Right atrium auricular region (tissue), 2 donors: ENCODE measurements at regions not wholly inside any gene's neighbourhood (a gene's known extent, or its start where the extent isn't known, plus 50 kb on each side); places are given as distances from the start of the nearest gene placed in this dataset.
"Not testable (repeated sequence)": the region's sequence is repeated elsewhere in the genome, so short reads cannot be mapped to it uniquely, and the experiment has no call there.

Experiments
- DNase-seq: peaks from one replicate; pipeline ENCODE4 v3.0.0-alpha.2; 2019; ENCODE audit warnings: low spot score
- H3K27ac ChIP-seq, 2 donors: fragments of 200-600 bp; sonication (generic); 1 replicate in 1 of 2; 2 replicates in 1 of 2; pipeline ENCODE4 v1.5.1; 2016 to 2019
- H3K27me3 ChIP-seq, 2 donors: fragments of 200-600 bp; sonication (generic); one replicate each; pipeline versions ENCODE4 v1.5.1 to v1.6.0; 2017 to 2019
- H3K36me3 ChIP-seq: fragments of 200-600 bp; sonication (generic); one replicate; pipeline ENCODE4 v1.5.1; 2016
- H3K4me1 ChIP-seq, 2 donors: fragments of 200-600 bp; sonication (generic); one replicate each; pipeline versions ENCODE4 v1.5.1 to v1.6.0; 2017 to 2019
- H3K4me3 ChIP-seq, 2 donors: fragments of 200-600 bp; sonication (generic); 1 replicate in 1 of 2; 2 replicates in 1 of 2; pipeline ENCODE4 v1.5.1; 2017 to 2019; ENCODE audit warnings: mild to moderate bottlenecking in 1 of 2, moderate library complexity in 1 of 2
- H3K9me3 ChIP-seq, 2 donors: fragments of 200-600 bp; sonication (generic); one replicate each; pipeline ENCODE4 v1.5.1; 2019
- TF ChIP-seq, protein P1 (sequence below), 2 donors: fragments of 200-600 bp; sonication (generic); IDR thresholded peaks; one replicate each; pipeline ENCODE4 v1.5.1; 2019; ENCODE audit warnings: antibody characterized with exemption in 2 of 2

DNA sequence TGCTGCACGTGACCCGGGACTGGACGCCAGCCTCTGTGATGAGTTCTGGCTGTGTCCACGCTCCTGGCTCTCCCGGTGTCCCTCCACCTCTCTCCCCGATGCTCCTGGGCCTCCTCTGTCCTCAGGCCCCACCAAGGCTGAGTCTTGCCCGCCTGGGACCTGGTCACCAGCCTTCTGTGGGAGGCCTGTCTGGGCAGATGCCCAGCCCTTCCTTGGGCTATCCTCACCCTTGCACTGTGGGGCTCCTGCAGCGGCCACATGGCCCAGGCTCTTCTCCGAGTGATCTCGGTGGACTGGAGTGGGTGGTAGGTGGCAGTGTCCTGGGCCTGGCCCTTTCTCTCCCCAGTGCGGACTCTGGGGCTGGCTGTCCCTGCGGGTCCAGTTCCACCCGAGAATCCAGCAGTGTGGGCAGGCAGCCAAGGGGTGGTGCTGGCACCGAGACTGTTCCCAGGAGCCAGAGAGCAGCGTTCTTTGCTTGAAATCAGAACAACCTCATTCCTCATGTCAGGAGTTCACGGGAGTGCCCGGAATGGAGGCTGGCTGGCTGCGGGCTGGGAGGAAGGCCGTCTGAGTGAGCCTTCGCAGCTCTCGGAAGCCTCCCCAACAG is 94.6 kb downstream of the TMEM121 start:
- not testable (repeated sequence) for H3K4me1 ChIP-seq, H3K9me3 ChIP-seq, H3K4me3 ChIP-seq, H3K36me3 ChIP-seq, H3K27ac ChIP-seq, H3K27me3 ChIP-seq
- DNase-seq: peak; percentile 34

GRCh38 chr14:105621479-105622328 is 95.3 kb downstream of the TMEM121 start:
- not testable (repeated sequence) for H3K4me3 ChIP-seq

GRCh38 chr14:105622329-105622955 is 96.1 kb downstream of the TMEM121 start:
- DNase-seq: peak; percentile 26
- Histone ChIP-seq H3K36me3 (no peaks in the 10 kb centered on the region), H3K4me3 (no peak overlapping the region)

More at GRCh38 chr14:105621479-105622328, 95.3 kb downstream of the TMEM121 start:
- H3K9me3 ChIP-seq, H3K27me3 ChIP-seq, H3K4me1 ChIP-seq, H3K36me3 ChIP-seq, H3K27ac ChIP-seq: not testable (repeated sequence)
- peak; percentile 42 for DNase-seq

DNA sequence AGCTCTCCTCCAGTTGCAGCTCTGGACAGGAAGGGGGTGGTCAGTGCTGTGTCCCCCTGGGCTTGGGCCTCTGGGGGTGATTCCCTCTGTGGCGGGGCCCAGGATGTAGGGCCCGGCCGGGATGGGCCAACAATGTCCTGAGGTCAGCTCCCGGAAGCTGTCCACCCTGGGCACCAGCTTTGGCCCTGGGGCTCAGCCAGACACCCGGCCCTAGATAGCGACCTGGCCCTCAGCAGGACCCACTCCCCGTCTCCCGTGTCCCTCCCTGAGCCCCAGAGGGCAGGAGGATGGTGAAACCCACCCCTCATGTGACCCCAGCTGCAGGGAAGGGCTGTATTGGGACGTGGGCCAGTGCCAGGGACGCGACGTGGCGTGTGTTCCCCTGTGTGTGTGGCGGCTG is 96.8 kb downstream of the TMEM121 start:
- H3K36me3 ChIP-seq, H3K9me3 ChIP-seq, H3K4me1 ChIP-seq, H3K27me3 ChIP-seq, H3K4me3 ChIP-seq, H3K27ac ChIP-seq: not testable (repeated sequence)
- peak; percentile 26 for DNase-seq

More at GRCh38 chr14:105622329-105622955, 96.1 kb downstream of the TMEM121 start:
- TF ChIP-seq, protein P1, sequence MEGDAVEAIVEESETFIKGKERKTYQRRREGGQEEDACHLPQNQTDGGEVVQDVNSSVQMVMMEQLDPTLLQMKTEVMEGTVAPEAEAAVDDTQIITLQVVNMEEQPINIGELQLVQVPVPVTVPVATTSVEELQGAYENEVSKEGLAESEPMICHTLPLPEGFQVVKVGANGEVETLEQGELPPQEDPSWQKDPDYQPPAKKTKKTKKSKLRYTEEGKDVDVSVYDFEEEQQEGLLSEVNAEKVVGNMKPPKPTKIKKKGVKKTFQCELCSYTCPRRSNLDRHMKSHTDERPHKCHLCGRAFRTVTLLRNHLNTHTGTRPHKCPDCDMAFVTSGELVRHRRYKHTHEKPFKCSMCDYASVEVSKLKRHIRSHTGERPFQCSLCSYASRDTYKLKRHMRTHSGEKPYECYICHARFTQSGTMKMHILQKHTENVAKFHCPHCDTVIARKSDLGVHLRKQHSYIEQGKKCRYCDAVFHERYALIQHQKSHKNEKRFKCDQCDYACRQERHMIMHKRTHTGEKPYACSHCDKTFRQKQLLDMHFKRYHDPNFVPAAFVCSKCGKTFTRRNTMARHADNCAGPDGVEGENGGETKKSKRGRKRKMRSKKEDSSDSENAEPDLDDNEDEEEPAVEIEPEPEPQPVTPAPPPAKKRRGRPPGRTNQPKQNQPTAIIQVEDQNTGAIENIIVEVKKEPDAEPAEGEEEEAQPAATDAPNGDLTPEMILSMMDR (IDR thresholded peaks at IDR 0.05): no peak
- H3K4me1 ChIP-seq: no peaks in the 10 kb centered on the region
- H3K9me3 ChIP-seq: no peaks in the 10 kb centered on the region
- H3K27me3 ChIP-seq: no peaks in the 10 kb centered on the region
- H3K27ac ChIP-seq: no peak overlapping the region

DNA sequence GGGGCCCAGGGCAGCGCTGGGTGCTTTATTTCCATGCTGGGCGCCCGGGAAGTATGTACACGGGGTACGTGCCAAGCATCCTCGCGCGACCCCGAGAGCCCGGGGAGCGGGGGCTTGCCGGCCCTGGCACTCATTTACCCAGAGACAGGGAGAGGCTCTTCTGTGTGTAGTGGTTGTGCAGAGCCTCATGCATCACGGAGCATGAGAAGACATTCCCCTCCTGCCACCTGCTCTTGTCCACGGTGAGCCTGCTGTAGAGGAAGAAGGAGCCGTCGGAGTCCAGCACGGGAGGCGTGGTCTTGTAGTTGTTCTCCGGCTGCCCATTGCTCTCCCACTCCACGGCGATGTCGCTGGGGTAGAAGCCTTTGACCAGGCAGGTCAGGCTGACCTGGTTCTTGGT is 98.0 kb downstream of the TMEM121 start:
- not testable (repeated sequence) for H3K27ac ChIP-seq, H3K36me3 ChIP-seq, H3K4me1 ChIP-seq, H3K27me3 ChIP-seq, H3K4me3 ChIP-seq, H3K9me3 ChIP-seq
- DNase-seq: peak; percentile 32

GRCh38 chr14:105624749-105625434 is 98.5 kb downstream of the TMEM121 start:
- not testable (repeated sequence) for H3K27ac ChIP-seq, H3K9me3 ChIP-seq, H3K4me3 ChIP-seq, H3K4me1 ChIP-seq, H3K27me3 ChIP-seq, H3K36me3 ChIP-seq
- peak; percentile 34 for DNase-seq

DNA sequence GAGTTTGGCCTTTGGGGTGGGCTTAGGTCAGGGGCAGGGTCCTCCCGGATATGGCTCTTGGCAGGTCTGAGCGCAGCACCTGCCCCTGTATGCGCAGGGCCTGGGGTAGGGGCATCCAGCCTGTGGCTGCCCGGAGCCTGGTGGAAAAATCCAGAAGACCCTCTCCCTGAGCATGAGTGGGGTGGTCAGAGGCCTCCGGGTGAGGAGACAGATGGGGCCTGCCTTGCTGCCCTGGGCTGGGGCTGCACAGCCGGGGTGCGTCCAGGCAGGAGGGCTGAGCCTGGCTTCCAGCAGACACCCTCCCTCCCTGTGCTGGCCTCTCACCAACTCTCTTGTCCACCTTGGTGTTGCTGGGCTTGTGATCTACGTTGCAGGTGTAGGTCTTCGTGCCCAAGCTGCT is 99.1 kb downstream of the TMEM121 start:
- H3K27me3 ChIP-seq, H3K9me3 ChIP-seq, H3K4me1 ChIP-seq, H3K36me3 ChIP-seq, H3K27ac ChIP-seq, DNase-seq, H3K4me3 ChIP-seq: not testable (repeated sequence)

DNA sequence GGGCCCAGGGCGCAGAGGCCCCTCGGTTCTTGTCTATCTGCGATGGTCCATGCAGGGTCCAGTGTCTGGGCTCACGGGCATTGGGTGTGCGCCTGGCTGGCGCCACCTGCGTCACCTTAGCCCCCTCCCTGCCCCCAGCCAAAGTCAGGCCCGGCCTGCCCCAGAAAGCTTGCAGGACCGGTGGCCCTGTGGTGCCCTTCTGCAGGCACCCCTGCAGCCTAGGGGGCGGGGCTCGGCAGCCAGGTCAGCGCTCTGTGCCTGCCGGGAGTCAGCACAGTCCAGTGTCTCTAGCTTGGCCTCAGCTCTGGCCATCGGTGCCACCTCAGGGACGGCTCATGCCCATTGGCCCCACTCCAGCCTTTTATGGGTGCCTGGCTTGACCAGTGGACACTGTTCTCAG is 99.7 kb downstream of the TMEM121 start:
- not testable (repeated sequence) for H3K4me3 ChIP-seq, H3K36me3 ChIP-seq, H3K27ac ChIP-seq, H3K9me3 ChIP-seq, H3K4me1 ChIP-seq, H3K27me3 ChIP-seq
- DNase-seq: peak; percentile 36

GRCh38 chr14:105626651-105627050 is 100.3 kb downstream of the TMEM121 start:
- H3K4me1 ChIP-seq, H3K36me3 ChIP-seq, H3K27ac ChIP-seq, H3K27me3 ChIP-seq, DNase-seq, H3K9me3 ChIP-seq, H3K4me3 ChIP-seq: not testable (repeated sequence)

DNA sequence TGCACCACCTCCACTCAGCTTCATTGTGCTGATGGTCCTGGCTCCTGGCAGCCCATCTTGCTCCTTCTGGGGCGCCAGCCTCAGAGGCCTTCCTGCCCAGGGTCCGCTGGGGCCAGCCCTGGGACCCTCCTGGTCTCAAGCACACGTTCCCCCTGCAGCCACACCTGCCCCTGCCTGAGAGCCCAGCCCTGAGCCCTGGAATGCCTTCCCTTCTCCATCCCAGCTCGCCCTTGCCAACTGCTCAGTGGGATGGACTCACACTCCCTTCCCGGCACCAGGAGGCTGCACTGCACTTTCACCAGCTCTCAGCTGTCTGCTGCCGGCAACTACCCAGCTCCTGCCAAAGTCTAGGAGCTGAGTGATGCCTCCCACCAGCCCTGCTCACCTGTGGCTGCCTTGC is 100.9 kb downstream of the TMEM121 start:
- DNase-seq, H3K4me3 ChIP-seq, H3K27me3 ChIP-seq, H3K4me1 ChIP-seq, H3K36me3 ChIP-seq, H3K9me3 ChIP-seq, H3K27ac ChIP-seq: not testable (repeated sequence)
